GM12872 (cell line): ENCODE measurements at regions not wholly inside any gene's neighbourhood (a gene's known extent, or its start where the extent isn't known, plus 50 kb on each side); places are given as distances from the start of the nearest gene placed in this dataset.

Experiments used
- TF ChIP-seq, protein P1 (sequence below): IDR thresholded peaks from 3 replicates; pipeline ENCODE4 v1.5.1; 2011; ENCODE audit warnings: low read depth, mild to moderate bottlenecking, low read length, moderate library complexity; ENCODE audit not compliant: insufficient read depth

DNA sequence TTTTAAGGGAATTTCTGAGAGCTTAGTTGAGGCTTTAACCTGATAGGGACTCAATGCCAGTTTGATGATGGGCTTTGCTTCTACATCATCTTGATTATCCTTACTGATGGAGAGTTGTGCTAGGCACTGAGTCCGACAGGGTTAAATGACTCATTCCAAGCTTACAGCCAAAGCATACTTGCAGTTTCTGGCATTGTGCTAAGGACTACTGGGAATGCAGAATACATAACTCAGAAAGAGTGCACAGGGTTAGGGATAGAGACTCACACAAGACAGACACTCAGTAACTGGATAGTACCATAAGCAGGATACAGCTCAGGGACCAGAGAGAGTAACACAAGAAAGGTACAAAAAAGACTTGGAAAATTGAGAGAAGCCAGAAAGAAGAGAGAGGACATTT is 94.1 kb upstream of the SLC14A2 start:
- TF ChIP-seq, protein P1, sequence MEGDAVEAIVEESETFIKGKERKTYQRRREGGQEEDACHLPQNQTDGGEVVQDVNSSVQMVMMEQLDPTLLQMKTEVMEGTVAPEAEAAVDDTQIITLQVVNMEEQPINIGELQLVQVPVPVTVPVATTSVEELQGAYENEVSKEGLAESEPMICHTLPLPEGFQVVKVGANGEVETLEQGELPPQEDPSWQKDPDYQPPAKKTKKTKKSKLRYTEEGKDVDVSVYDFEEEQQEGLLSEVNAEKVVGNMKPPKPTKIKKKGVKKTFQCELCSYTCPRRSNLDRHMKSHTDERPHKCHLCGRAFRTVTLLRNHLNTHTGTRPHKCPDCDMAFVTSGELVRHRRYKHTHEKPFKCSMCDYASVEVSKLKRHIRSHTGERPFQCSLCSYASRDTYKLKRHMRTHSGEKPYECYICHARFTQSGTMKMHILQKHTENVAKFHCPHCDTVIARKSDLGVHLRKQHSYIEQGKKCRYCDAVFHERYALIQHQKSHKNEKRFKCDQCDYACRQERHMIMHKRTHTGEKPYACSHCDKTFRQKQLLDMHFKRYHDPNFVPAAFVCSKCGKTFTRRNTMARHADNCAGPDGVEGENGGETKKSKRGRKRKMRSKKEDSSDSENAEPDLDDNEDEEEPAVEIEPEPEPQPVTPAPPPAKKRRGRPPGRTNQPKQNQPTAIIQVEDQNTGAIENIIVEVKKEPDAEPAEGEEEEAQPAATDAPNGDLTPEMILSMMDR: no peak

DNA sequence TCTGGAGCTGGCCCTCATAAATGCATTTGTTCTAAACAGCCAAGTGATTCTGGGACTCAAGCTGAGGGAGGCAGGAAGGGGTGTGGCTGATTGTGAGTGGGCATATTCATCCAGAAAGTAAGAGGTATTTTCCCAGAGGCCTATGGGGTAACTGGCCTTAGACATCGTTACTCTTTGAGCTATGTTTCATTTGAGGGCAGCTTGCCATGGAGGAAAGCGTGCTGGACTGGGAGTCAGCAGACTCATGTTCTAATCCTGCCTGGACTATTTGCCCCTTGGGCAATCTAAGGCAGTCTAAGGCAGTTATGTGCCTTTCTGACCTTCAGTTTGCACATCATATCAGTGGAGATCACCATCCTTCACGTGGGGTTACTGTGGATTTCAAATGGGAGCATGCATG is 93.5 kb upstream of the SLC14A2 start:
- TF ChIP-seq, protein P1: no peak

DNA sequence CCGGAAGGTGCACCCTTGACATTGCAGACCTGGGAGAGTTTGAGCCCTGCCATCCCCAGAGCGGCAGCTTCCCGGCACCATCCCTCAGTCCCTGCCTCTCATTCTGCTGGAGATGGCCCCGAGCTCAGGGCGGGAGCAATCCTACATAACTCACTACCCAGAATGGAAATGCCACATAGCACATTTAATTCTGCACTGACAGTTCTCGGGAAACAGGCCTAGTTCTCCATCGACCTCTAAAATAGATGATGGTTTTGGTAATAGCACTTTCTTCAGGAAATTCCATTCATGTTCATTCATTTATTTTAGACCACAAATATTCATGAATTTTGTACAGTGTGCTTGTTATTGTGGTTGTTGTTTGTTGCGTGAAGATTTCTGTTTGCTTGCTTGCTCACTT is 92.9 kb upstream of the SLC14A2 start:
- TF ChIP-seq, protein P1: no peak

DNA sequence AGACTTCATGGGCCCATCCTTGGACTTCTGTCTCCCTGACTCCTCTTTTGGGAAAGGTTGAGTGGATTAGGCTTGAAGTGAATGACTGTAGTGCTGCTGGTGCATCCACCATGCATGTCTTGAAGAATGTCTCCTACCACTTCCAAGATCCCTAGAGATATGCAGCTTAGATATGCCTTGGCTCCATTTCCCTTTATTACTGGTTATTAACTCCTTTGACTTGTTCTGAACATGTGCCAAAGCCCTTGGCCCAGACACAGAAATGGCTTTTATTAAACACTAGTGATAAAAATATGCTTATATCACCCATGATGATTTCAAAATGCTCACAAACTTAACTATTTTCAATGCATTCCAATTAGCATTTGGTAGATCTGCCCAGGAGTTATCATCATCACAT is 90.0 kb upstream of the SLC14A2 start:
- TF ChIP-seq, protein P1: no peak

DNA sequence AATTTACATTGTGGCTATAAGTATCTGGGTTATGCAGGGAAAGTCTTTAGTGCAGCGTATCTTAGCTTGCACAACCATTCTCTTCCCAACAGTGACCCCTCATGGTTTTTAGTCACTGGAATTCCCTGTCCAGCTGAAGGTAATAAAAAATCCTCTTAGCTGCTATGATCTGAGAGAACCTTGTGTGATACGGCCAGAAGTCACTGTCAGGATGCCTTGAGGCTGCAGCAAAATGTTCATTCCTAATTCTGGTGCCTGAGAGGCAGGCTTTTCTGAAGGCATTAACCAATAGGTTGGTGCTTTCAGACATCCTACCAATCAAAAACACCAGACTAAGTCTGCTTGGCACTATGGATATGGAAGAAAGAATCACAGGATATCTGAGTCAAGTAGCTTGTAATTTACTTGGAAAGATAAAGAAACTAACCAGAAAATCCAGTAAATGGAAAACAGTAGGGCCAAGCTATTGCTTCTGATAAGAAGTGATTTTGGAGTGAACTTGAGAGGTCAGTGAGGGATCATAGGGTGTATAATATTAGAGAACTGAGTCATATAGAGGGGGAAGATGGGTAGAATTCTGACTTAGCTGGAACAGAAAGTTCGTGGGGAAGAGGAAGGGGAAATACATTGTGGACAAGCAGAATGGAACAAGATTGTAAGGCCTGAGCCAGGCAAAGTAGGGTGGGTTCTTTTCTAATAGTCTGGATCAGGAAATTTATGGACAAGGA is 89.0 kb upstream of the SLC14A2 start:
- TF ChIP-seq, protein P1: no peak

DNA sequence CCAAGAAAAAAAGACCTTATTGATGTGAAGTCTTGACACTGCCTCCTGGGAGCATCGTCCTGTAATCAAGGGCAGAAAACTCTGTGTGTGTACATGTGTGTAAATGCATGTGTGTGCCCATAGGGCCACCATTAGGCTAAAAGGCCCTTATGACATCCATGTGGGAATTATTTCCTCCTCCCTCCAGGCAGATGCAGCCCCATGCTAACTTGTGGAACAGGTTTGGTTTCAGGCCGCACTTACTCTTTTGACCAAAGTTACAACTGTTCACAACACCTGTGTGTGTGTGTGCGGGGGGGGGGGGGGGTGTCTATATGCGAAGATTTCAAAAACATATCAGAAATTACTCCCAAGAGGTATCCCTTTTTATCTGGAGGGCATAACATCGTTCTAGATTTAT is 87.4 kb upstream of the SLC14A2 start:
- TF ChIP-seq, protein P1: no peak

DNA sequence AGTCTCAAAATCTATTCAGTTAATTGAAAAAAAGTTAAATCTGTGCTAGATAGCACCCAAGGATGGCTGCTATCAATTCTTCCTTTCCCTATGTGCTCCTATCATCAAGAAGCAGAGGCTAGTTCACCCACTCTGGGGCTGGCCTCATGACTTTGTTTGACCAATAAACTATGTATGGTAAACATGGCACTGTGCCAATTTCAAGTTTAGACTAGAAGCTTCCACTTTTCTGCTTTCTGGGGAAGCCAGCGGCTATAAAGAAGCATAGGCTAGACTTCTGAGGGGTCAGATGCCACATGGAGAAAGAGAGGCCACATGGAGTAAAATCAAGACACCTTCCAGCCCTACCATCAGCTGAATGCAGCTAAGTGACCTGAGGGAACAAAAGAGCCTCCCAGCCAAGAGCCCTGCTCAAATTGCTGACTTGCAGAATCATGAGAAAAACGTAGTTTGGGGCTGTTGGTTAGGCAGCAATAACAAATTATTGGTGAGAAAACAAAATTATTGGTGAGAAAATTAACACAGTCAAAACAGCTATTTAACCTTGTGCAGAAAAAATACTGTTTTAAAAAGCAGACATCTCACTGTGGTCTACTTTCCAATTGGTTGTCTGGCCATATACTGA is 86.5 kb upstream of the SLC14A2 start:
- TF ChIP-seq, protein P1: no peak
